SH-SY5Y (cell line): ENCODE measurements at regions not wholly inside any gene's neighbourhood (a gene's known extent, or its start where the extent isn't known, plus 50 kb on each side); places are given as distances from the start of the nearest gene placed in this dataset.

ENCODE experiments used
- GATA2 ChIP-seq: IDR thresholded peaks from 2 replicates; pipeline ENCODE4 v1.6.1; 2011; ENCODE audit warnings: mild to moderate bottlenecking, low read depth, low read length
- GATA3 ChIP-seq: IDR thresholded peaks from 2 replicates; pipeline ENCODE4 v1.6.1; 2011; ENCODE audit warnings: low read depth, mild to moderate bottlenecking, low read length, moderate library complexity

DNA sequence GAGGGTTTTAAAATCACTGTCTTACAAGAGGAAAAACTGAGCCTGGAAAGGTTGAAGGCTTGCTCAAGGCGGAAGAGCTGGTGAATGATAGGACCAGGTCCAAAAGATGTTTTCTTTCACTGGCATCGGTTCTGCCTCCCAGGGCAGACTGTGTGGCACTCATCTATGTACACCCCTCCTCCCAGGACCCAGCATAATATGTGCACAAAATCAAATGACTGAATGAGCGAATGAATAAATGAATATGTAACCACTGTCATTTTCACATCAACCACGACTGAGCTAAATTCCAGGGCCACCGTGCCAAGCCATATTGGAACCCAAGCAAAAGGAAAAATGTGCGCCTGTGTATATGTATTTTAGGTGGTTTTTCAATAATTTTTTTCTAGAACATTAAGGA, 99.3 kb upstream of the ZBTB40 start:
- TF ChIP-seq GATA3 = no peak
- no peak for TF ChIP-seq GATA2

DNA sequence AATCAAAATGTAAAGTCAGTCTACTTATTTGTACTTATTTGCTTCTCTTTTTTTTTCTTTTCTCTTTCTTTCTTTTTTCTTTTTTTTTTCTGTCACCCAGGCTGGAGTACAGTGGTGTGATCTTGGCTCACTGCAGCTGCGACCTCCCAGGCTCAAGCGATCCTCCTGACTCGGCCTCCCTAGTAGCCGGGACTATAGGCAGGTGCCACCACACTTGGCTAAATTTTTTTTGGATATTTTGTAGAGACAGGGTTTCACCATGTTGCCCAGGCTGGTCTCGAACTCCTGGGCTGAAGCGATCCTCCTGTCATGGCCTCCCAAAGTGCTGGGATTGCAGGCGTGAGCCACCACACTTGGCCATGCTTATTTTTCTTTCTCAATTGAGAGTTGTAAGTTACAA, 98.8 kb upstream of the ZBTB40 start:
- TF ChIP-seq GATA2 = no peak
- no peak for TF ChIP-seq GATA3

DNA sequence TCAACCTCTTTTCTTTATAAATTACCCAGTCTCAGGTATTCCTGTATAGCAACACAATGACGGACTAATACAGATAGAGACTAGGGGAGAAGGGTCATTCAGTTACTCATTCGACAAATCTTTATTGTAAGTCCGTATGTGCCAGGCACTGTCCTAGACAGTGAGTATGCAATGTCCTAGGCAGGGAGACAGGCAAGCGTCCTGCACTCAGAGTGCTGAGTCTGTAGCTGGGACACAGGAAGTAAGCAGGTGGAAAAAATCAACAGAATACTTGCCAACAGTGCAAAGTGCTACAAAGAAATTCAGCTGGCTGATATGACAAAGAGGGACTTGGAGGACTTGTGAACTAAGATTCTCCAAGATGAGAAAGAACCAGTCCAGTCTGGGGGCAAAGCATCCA, 92.2 kb upstream of the ZBTB40 start:
- TF ChIP-seq GATA3 (no peak), GATA2 (no peak)

DNA sequence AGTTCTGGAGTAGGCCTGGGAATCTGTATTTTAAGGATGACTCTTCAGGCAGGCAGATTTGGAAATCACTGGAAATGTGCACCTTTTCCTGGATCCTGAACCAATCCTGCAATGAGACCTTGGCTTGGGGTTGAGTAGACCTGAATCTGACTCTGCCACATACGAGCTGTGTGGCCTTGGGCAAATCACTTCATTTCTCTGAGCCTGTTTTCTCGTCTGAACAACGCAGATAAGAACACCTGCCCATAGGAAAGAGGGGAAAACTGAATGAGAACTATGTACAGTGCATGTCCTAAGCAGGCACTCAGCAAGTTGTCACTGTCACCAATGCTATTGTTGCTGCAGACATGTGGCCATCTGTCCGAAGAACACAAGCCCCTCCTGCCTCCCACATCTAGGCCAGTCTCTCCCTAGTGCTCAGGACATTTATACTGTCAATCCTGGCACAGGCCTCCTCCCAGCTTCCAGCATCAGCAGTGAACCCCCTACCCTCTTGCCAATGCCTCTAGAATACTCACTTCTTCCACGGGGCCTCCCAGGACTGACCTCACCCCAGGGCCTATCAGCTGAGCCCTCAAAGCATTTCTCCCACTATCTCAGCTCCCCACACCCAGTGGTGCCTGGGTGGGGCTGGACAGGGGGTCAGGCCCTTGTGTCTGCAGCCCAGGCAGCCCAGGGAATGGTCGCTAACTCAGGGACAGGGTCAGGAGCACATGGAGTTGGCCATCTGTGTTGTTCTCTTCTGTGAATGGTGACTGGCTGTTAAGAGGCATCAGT, 88.8 kb upstream of the ZBTB40 start:
- TF ChIP-seq GATA3 (no peak), GATA2 (no peak)

GRCh38 chr1:22363403-22364325, 88.0 kb upstream of the ZBTB40 start:
- TF ChIP-seq GATA3 (peak; percentile 95), GATA2 (peak; percentile 99)

DNA sequence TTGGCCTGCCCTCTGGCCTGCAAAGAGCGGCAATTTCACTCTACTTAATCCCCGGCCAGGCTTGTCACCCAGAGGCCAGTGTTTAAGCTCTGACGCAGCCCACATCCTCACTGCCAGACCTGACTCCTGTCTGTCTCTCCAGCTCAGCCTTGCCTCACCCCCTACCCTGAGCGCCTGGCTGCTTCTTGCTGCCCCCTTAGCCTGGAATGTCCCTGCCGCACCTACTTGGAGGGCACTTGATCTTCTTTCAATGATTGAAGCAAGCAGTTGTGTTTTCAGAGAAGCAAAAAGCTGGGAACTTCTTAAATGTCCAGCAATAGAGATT, 87.4 kb upstream of the ZBTB40 start:
- TF ChIP-seq GATA2 = no peak
- no peak for TF ChIP-seq GATA3

DNA sequence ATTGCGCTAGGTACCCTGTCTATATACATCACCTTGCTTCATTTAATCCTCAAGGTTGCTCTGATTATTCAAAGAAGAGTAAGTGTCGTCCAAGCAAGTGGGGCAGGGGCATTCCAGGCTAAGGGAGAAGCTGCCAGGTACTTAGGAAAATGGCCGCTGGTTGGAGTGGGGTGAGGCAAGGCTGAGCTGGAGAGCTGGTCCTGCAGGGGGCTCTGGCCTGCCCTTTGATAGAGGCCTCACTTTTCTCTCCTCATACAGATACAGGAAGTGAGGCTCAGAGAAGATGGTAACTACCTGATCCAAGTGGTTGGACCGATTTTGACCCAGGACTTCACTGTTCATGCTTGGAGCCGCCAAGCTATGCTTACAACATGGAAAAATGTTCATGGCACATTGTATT, 86.9 kb upstream of the ZBTB40 start:
- TF ChIP-seq GATA2 = no peak
- TF ChIP-seq GATA3 = no peak

GRCh38 chr1:22365331-22366295, 86.0 kb upstream of the ZBTB40 start:
- TF ChIP-seq GATA2 = no peak
- no peak for TF ChIP-seq GATA3

- no peak for TF ChIP-seq GATA3
- no peak for TF ChIP-seq GATA2
These were observed 85.3 kb upstream of the ZBTB40 start for GRCh38 chr1:22366346-22366745.

- TF ChIP-seq GATA2 (no peak), GATA3 (no peak)
These were observed 83.5 kb upstream of the ZBTB40 start for GRCh38 chr1:22368125-22368524.

- TF ChIP-seq GATA2 (no peak), GATA3 (no peak)
These were observed 82.1 kb upstream of the ZBTB40 start for GRCh38 chr1:22369294-22370189.

- no peak for TF ChIP-seq GATA3
- no peak for TF ChIP-seq GATA2
These were observed 81.5 kb upstream of the ZBTB40 start for GRCh38 chr1:22370190-22370498.

DNA sequence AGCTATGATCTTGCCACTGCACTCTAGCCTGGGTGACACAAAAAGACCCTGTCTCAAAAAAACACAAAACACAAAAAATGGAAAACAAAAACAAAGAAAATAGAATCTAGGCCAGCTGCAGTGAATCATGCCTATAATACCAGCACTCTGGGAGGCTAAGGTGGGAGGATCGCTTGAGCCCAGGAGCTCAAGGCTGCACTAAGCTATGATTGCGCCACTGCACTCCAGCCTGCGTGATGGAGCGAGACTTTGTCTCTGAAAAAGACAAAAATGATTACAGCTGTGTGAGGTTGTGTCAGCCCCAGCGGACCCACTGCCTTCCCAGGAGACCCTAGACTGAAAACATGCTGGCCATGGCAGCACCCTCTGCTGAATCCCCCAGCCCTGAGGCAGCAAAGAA, 80.2 kb upstream of the ZBTB40 start:
- TF ChIP-seq GATA2 = no peak
- no peak for TF ChIP-seq GATA3

- no peak for TF ChIP-seq GATA2
- no peak for TF ChIP-seq GATA3
These were observed 78.4 kb upstream of the ZBTB40 start for GRCh38 chr1:22373252-22373651.
